ENCODE measurements at regions not wholly inside any gene's neighbourhood (a gene's known extent, or its start where the extent isn't known, plus 50 kb on each side); places are given as distances from the start of the nearest gene placed in this dataset.

GRCh38 chr5:124647352-124647751 is 99.1 kb downstream of the ZNF608 start:
- no peak overlapping the region for H3K4me3 Mint-ChIP-seq
- DNase-seq, result no peak
- H3K27me3 Mint-ChIP-seq (ENCODE audit: low read depth in 3 of 3), result peaks cover 28 to 50% (median 33%) of the 10 kb centered on the region in 3 donors
- H3K27ac Mint-ChIP-seq, result no peak overlapping the region
- no peaks in the 10 kb centered on the region for H3K36me3 Mint-ChIP-seq
- peaks cover 34 to 44% of the 10 kb centered on the region in 2 donors for H3K4me1 Mint-ChIP-seq
- no peaks in the 10 kb centered on the region for H3K9me3 Mint-ChIP-seq

GRCh38 chr5:124645396-124645795 is 101.0 kb downstream of the ZNF608 start:
- Mint-ChIP-seq H3K27me3 (ENCODE audit: low read depth in 3 of 3) (peaks cover 23 to 56% (median 33%) of the 10 kb centered on the region in 3 donors), H3K9me3 (no peaks in the 10 kb centered on the region), H3K4me3 (no peak overlapping the region), H3K27ac (no peak overlapping the region), H3K4me1 (peaks cover 19 to 24% of the 10 kb centered on the region in 2 donors), H3K36me3 (no peaks in the 10 kb centered on the region)
- DNase-seq, result no peak

- Mint-ChIP-seq H3K36me3 (no peaks in the 10 kb centered on the region), H3K9me3 (no peaks in the 10 kb centered on the region), H3K27me3 (ENCODE audit: low read depth in 3 of 3) (peaks cover 18 to 53% (median 28%) of the 10 kb centered on the region in 3 donors), H3K4me3 (no peak overlapping the region), H3K27ac (no peak overlapping the region), H3K4me1 (peaks cover 11 to 16% of the 10 kb centered on the region in 2 donors)
- no peak for DNase-seq
These were observed 101.9 kb downstream of the ZNF608 start for GRCh38 chr5:124644582-124644981.

- Mint-ChIP-seq H3K9me3 (no peaks in the 10 kb centered on the region), H3K36me3 (no peaks in the 10 kb centered on the region), H3K27ac (no peak overlapping the region), H3K4me1 (peaks cover 7 to 12% of the 10 kb centered on the region in 2 donors), H3K4me3 (no peak overlapping the region), H3K27me3 (ENCODE audit: low read depth in 3 of 3) (peaks cover 14 to 49% (median 24%) of the 10 kb centered on the region in 3 donors)
- no peak for DNase-seq
These were observed 102.3 kb downstream of the ZNF608 start for GRCh38 chr5:124644138-124644537.

GRCh38 chr5:124643336-124643735 is 103.1 kb downstream of the ZNF608 start:
- H3K4me3 Mint-ChIP-seq, result no peak overlapping the region
- H3K4me1 Mint-ChIP-seq, result peaks cover 0 to 4% of the 10 kb centered on the region in 2 donors
- no peak for DNase-seq
- H3K9me3 Mint-ChIP-seq, result no peaks in the 10 kb centered on the region
- no peak overlapping the region for H3K27ac Mint-ChIP-seq
- H3K36me3 Mint-ChIP-seq, result no peaks in the 10 kb centered on the region
- H3K27me3 Mint-ChIP-seq (ENCODE audit: low read depth in 3 of 3), result peaks cover 11 to 52% (median 17%) of the 10 kb centered on the region in 3 donors

GRCh38 chr5:124642151-124642550 is 104.3 kb downstream of the ZNF608 start:
- H3K27me3 Mint-ChIP-seq (ENCODE audit: low read depth in 3 of 3), result peaks cover 10 to 45% (median 12%) of the 10 kb centered on the region in 3 donors
- H3K36me3 Mint-ChIP-seq, result no peaks in the 10 kb centered on the region

GRCh38 chr5:124641154-124641792 is 105.2 kb downstream of the ZNF608 start:
- Mint-ChIP-seq H3K27ac (no peak overlapping the region), H3K4me3 (no peak overlapping the region), H3K9me3 (no peaks in the 10 kb centered on the region), H3K27me3 (ENCODE audit: low read depth in 3 of 3) (peaks cover 2 to 39% (median 6%) of the 10 kb centered on the region in 3 donors), H3K4me1 (no peaks in the 10 kb centered on the region), H3K36me3 (no peaks in the 10 kb centered on the region)
- no peak for DNase-seq

More at GRCh38 chr5:124642151-124642550, 104.3 kb downstream of the ZNF608 start:
- DNase-seq, result no peak
- no peaks in the 10 kb centered on the region for H3K4me1 Mint-ChIP-seq
- no peak overlapping the region for H3K27ac Mint-ChIP-seq
- H3K4me3 Mint-ChIP-seq, result no peak overlapping the region
- H3K9me3 Mint-ChIP-seq, result no peaks in the 10 kb centered on the region

- Mint-ChIP-seq H3K27ac (no peak overlapping the region), H3K4me3 (no peak overlapping the region), H3K9me3 (no peaks in the 10 kb centered on the region), H3K36me3 (no peaks in the 10 kb centered on the region), H3K27me3 (ENCODE audit: low read depth in 3 of 3) (peaks cover 5 to 27% (median 6%) of the 10 kb centered on the region in 3 donors), H3K4me1 (no peaks in the 10 kb centered on the region)
- DNase-seq, result no peak
These were observed 107.3 kb downstream of the ZNF608 start for GRCh38 chr5:124639095-124639665.

GRCh38 chr5:124637011-124637410 is 109.4 kb downstream of the ZNF608 start:
- DNase-seq, result no peak
- H3K9me3 Mint-ChIP-seq, result peaks cover 0 to 2% (median 0%) of the 10 kb centered on the region in 6 donors
- H3K27ac Mint-ChIP-seq, result no peak overlapping the region
- H3K4me1 Mint-ChIP-seq, result no peaks in the 10 kb centered on the region
- no peak overlapping the region for H3K4me3 Mint-ChIP-seq
- peaks cover 5 to 12% (median 6%) of the 10 kb centered on the region in 3 donors for H3K27me3 Mint-ChIP-seq (ENCODE audit: low read depth in 3 of 3)
- H3K36me3 Mint-ChIP-seq, result no peaks in the 10 kb centered on the region

- no peak for DNase-seq
- H3K27ac Mint-ChIP-seq, result no peak overlapping the region
- H3K9me3 Mint-ChIP-seq, result peaks cover 0 to 2% (median 0%) of the 10 kb centered on the region in 6 donors
- peaks cover 5 to 7% (median 6%) of the 10 kb centered on the region in 3 donors for H3K27me3 Mint-ChIP-seq (ENCODE audit: low read depth in 3 of 3)
- no peaks in the 10 kb centered on the region for H3K36me3 Mint-ChIP-seq
- no peaks in the 10 kb centered on the region for H3K4me1 Mint-ChIP-seq
- H3K4me3 Mint-ChIP-seq, result no peak overlapping the region
These were observed 111.6 kb downstream of the ZNF608 start for GRCh38 chr5:124634741-124635323.

GRCh38 chr5:124634228-124634739 is 112.2 kb downstream of the ZNF608 start:
- H3K36me3 Mint-ChIP-seq, result no peaks in the 10 kb centered on the region

GRCh38 chr5:124633209-124633608 is 113.2 kb downstream of the ZNF608 start:
- Mint-ChIP-seq H3K27ac (no peak overlapping the region), H3K9me3 (peaks cover 0 to 2% (median 0%) of the 10 kb centered on the region in 6 donors), H3K27me3 (ENCODE audit: low read depth in 3 of 3) (peaks cover 1 to 5% (median 4%) of the 10 kb centered on the region in 3 donors), H3K4me1 (no peaks in the 10 kb centered on the region), H3K36me3 (no peaks in the 10 kb centered on the region), H3K4me3 (no peak overlapping the region)
- DNase-seq, result no peak

More at GRCh38 chr5:124634228-124634739, 112.2 kb downstream of the ZNF608 start:
- Mint-ChIP-seq H3K9me3 (peaks cover 0 to 2% (median 0%) of the 10 kb centered on the region in 6 donors), H3K4me3 (no peak overlapping the region), H3K27ac (no peak overlapping the region), H3K4me1 (no peaks in the 10 kb centered on the region), H3K27me3 (ENCODE audit: low read depth in 3 of 3) (peaks cover 5 to 7% (median 6%) of the 10 kb centered on the region in 3 donors)
- DNase-seq, result no peak

- H3K9me3 Mint-ChIP-seq, result peaks cover 0 to 2% (median 0%) of the 10 kb centered on the region in 6 donors
- no peaks in the 10 kb centered on the region for H3K36me3 Mint-ChIP-seq
- H3K27ac Mint-ChIP-seq, result no peak overlapping the region
- H3K4me3 Mint-ChIP-seq, result no peak overlapping the region
- peaks cover 0 to 5% (median 4%) of the 10 kb centered on the region in 3 donors for H3K27me3 Mint-ChIP-seq (ENCODE audit: low read depth in 3 of 3)
- no peaks in the 10 kb centered on the region for H3K4me1 Mint-ChIP-seq
- no peak for DNase-seq
These were observed 114.4 kb downstream of the ZNF608 start for GRCh38 chr5:124631874-124632550.

Data from immature natural killer cell (primary cell).